HL-60 (cell line): ENCODE measurements at regions not wholly inside any gene's neighbourhood (a gene's known extent, or its start where the extent isn't known, plus 50 kb on each side); places are given as distances from the start of the nearest gene placed in this dataset.

Experiments used
- DNase-seq, 2 experiments: peaks; one replicate each; pipeline ENCODE4 v3.0.0-alpha.2; 2010 to 2020; ENCODE audit warnings: low read depth in 1 of 2, low spot score in 1 of 2
- H3K27ac ChIP-seq: fragments of 250-450 bp; sonication (Bioruptor Pico); replicated peaks from 2 replicates; pipeline ENCODE4 v1.5.1; 2020; ENCODE audit warnings: mild to moderate bottlenecking, moderate library complexity
- H3K27me3 ChIP-seq: fragments of 250-450 bp; sonication (Bioruptor Pico); 2 replicates; pipeline ENCODE4 v1.5.1; 2021; ENCODE audit warnings: mild to moderate bottlenecking, moderate library complexity; ENCODE audit not compliant: insufficient read depth, poor library complexity, severe bottlenecking
- H3K4me3 ChIP-seq: replicated peaks from 2 replicates; pipeline ENCODE4 v1.5.1; 2011; ENCODE audit warnings: mild to moderate bottlenecking, control low read depth, low read length; ENCODE audit not compliant: insufficient read depth
- GABPA ChIP-seq: IDR thresholded peaks from 2 replicates; pipeline ENCODE4 v1.6.1; 2012; ENCODE audit warnings: low read depth
- POLR2AphosphoS5 ChIP-seq: IDR thresholded peaks from 2 replicates; pipeline ENCODE4 v1.6.1; 2012; ENCODE audit warnings: low read depth
- SPI1 ChIP-seq: IDR thresholded peaks from 2 replicates; pipeline ENCODE4 v1.6.1; 2012; ENCODE audit warnings: low read depth, mild to moderate bottlenecking, borderline replicate concordance
- TF ChIP-seq, protein P1 (sequence below): IDR thresholded peaks from 2 replicates; pipeline ENCODE4 v1.6.1; 2012; ENCODE audit warnings: low read depth; ENCODE audit not compliant: insufficient replicate concordance
- TF ChIP-seq, protein P2 (sequence below): IDR thresholded peaks from one replicate; pipeline ENCODE4 v1.5.1; 2011; ENCODE audit warnings: low read length, control low read depth, inconsistent platforms; ENCODE audit not compliant: insufficient read depth

GRCh38 chr15:68488290-68488689 is 56.3 kb upstream of the ITGA11 start:
- H3K4me3 ChIP-seq = no peak overlapping the region
- peaks cover 4% of the 10 kb centered on the region for H3K27me3 ChIP-seq
- no peak overlapping the region for H3K27ac ChIP-seq
- TF ChIP-seq, protein P1, sequence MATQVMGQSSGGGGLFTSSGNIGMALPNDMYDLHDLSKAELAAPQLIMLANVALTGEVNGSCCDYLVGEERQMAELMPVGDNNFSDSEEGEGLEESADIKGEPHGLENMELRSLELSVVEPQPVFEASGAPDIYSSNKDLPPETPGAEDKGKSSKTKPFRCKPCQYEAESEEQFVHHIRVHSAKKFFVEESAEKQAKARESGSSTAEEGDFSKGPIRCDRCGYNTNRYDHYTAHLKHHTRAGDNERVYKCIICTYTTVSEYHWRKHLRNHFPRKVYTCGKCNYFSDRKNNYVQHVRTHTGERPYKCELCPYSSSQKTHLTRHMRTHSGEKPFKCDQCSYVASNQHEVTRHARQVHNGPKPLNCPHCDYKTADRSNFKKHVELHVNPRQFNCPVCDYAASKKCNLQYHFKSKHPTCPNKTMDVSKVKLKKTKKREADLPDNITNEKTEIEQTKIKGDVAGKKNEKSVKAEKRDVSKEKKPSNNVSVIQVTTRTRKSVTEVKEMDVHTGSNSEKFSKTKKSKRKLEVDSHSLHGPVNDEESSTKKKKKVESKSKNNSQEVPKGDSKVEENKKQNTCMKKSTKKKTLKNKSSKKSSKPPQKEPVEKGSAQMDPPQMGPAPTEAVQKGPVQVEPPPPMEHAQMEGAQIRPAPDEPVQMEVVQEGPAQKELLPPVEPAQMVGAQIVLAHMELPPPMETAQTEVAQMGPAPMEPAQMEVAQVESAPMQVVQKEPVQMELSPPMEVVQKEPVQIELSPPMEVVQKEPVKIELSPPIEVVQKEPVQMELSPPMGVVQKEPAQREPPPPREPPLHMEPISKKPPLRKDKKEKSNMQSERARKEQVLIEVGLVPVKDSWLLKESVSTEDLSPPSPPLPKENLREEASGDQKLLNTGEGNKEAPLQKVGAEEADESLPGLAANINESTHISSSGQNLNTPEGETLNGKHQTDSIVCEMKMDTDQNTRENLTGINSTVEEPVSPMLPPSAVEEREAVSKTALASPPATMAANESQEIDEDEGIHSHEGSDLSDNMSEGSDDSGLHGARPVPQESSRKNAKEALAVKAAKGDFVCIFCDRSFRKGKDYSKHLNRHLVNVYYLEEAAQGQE = no peak
- TF ChIP-seq SPI1 (no peak), POLR2AphosphoS5 (no peak), GABPA (no peak)
- TF ChIP-seq, protein P2, sequence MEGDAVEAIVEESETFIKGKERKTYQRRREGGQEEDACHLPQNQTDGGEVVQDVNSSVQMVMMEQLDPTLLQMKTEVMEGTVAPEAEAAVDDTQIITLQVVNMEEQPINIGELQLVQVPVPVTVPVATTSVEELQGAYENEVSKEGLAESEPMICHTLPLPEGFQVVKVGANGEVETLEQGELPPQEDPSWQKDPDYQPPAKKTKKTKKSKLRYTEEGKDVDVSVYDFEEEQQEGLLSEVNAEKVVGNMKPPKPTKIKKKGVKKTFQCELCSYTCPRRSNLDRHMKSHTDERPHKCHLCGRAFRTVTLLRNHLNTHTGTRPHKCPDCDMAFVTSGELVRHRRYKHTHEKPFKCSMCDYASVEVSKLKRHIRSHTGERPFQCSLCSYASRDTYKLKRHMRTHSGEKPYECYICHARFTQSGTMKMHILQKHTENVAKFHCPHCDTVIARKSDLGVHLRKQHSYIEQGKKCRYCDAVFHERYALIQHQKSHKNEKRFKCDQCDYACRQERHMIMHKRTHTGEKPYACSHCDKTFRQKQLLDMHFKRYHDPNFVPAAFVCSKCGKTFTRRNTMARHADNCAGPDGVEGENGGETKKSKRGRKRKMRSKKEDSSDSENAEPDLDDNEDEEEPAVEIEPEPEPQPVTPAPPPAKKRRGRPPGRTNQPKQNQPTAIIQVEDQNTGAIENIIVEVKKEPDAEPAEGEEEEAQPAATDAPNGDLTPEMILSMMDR = no peak
- no peak for DNase-seq

GRCh38 chr15:68488966-68489365 is 57.0 kb upstream of the ITGA11 start:
- Histone ChIP-seq H3K27ac (no peak overlapping the region), H3K27me3 (no peaks in the 10 kb centered on the region), H3K4me3 (no peak overlapping the region)
- TF ChIP-seq SPI1 (no peak), GABPA (no peak), POLR2AphosphoS5 (no peak)
- TF ChIP-seq, protein P2 = no peak
- TF ChIP-seq, protein P1 = no peak
- DNase-seq = no peak

- Histone ChIP-seq H3K27ac (no peak overlapping the region), H3K27me3 (no peaks in the 10 kb centered on the region), H3K4me3 (no peak overlapping the region)
- TF ChIP-seq GABPA = no peak
- TF ChIP-seq POLR2AphosphoS5 = no peak
- TF ChIP-seq SPI1 = no peak
- TF ChIP-seq, protein P1 = no peak
- TF ChIP-seq, protein P2 = no peak
- DNase-seq = no peak
Observed at GRCh38 chr15:68489421-68489820, 57.5 kb upstream of the ITGA11 start.
